C4-2B (cell line): ENCODE measurements at regions not wholly inside any gene's neighbourhood (a gene's known extent, or its start where the extent isn't known, plus 50 kb on each side); places are given as distances from the start of the nearest gene placed in this dataset.

Experiments used
- H3K27ac ChIP-seq: fragments of 450-650 bp; 2 replicates; pipeline ENCODE4 v1.5.1; 2017
- ZFX ChIP-seq: fragments of 450-650 bp; IDR thresholded peaks from 2 replicates; pipeline ENCODE4 v1.6.1; 2017
- TF ChIP-seq, protein P1 (sequence below): fragments of 450-650 bp; conservative IDR thresholded peaks from 2 replicates; pipeline ENCODE4 v1.5.1; 2017; ENCODE audit warnings: mild to moderate bottlenecking

DNA sequence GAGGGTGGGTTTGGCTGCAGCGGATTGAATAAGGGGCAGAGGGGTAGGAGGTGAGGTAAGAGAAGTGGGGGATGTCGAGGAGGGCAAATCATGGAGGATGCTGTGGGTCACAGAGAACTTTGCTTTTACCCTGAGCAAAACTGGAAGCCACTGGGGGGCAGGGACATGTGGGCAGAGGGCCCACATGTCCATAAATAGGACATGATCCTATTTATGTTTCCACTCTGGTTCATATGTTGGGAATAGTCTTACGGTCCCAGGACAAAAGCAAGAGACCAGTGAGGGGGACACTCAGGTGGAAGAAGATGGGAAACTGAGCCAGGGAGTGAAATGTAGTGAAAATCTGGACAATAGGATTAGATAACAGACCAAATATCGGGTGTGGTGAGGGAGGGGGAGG is 85.5 kb upstream of the MRPS22 start:
- TF ChIP-seq, protein P1, sequence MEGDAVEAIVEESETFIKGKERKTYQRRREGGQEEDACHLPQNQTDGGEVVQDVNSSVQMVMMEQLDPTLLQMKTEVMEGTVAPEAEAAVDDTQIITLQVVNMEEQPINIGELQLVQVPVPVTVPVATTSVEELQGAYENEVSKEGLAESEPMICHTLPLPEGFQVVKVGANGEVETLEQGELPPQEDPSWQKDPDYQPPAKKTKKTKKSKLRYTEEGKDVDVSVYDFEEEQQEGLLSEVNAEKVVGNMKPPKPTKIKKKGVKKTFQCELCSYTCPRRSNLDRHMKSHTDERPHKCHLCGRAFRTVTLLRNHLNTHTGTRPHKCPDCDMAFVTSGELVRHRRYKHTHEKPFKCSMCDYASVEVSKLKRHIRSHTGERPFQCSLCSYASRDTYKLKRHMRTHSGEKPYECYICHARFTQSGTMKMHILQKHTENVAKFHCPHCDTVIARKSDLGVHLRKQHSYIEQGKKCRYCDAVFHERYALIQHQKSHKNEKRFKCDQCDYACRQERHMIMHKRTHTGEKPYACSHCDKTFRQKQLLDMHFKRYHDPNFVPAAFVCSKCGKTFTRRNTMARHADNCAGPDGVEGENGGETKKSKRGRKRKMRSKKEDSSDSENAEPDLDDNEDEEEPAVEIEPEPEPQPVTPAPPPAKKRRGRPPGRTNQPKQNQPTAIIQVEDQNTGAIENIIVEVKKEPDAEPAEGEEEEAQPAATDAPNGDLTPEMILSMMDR, result no peak
- TF ChIP-seq ZFX, result no peak
- H3K27ac ChIP-seq, result no peak overlapping the region

DNA sequence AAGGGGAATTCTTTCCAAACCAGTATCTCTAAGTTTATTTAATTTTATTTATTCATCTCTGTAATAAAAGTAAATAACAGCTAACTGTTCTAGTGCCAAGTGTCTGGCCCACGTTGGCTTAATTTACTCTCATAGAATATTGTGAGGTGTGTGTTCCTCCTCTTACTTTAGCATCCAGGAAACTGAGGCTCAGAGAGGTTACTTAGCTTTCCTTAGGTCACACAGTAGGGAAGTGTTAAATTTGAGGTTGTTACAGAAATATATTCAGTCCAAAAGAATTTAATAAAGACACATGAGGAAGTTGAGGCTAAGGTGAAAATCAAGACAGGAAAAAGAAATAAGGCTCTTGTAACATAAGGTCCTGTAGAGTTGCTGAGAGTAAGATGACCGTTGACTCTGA is 84.4 kb upstream of the MRPS22 start:
- TF ChIP-seq, protein P1, result no peak
- no peak for TF ChIP-seq ZFX
- H3K27ac ChIP-seq, result no peak overlapping the region

DNA sequence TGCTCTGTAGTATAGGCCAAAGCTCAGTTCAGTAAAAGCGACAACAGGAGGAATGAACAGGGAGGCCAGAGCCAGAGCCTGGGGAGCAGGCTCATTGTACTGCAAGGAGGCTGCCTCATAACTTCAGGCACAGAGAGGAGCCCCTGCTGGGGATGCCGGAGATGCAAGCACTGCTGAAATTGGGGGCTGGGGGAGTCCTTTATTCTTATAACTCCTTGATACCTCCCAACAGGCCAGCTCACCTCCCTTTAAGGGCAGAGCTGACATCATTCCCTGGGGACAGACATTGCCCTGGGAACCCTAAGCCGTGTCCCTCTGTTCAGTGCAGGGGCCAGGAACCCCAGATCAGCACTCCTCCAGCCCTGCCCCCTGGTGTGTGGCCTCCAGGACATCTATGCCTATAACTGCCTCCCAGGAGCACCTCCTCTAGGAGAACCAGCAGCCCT is 83.8 kb upstream of the MRPS22 start:
- H3K27ac ChIP-seq, result no peak overlapping the region
- TF ChIP-seq, protein P1, result no peak
- no peak for TF ChIP-seq ZFX

DNA sequence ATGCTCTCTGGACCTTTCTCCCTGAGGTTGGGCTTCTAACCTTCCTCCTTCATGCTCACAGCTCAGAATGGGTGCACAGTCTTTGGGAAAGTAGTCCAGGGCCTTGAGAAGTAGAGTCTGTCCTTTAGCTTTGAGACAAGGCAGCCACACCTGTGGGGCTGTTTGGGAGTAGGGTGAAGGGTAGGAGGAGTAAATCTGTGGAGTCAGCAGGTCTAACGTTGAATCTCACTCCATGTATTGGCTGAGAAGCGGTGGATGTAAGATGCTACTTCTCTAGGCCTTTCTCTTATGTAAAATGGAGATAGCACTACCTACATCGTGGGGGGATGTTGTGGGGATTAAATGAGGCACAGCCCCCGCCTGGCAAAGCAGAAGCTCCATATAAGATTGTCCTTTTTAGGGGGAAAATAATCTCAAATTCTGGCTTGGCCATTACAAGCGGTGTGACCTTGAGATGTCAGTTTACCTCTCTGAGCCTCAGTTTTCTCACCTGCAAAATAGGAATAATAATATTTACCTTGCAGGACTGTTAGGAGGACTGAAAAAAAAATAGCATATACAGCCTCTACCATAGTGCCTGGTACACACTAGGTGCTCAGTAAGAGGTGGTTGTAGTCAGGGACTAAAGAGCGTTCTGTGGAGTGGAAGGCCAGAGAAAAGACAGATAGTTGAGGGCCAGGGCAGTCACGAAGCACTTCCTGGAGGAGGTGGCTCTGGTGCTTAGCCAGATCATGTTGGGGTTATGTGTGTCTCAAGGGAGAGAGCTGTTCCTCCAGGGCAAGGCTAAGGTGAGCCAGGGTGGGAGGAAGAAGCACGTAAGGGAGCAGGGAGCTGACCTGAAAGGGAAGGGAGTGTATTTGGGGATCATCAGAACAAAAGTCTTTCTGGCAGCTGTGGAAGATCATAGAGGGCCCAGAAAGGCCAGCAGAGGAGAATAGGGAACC is 82.8 kb upstream of the MRPS22 start:
- H3K27ac ChIP-seq, result no peak overlapping the region
- TF ChIP-seq, protein P1, result no peak
- TF ChIP-seq ZFX, result no peak

DNA sequence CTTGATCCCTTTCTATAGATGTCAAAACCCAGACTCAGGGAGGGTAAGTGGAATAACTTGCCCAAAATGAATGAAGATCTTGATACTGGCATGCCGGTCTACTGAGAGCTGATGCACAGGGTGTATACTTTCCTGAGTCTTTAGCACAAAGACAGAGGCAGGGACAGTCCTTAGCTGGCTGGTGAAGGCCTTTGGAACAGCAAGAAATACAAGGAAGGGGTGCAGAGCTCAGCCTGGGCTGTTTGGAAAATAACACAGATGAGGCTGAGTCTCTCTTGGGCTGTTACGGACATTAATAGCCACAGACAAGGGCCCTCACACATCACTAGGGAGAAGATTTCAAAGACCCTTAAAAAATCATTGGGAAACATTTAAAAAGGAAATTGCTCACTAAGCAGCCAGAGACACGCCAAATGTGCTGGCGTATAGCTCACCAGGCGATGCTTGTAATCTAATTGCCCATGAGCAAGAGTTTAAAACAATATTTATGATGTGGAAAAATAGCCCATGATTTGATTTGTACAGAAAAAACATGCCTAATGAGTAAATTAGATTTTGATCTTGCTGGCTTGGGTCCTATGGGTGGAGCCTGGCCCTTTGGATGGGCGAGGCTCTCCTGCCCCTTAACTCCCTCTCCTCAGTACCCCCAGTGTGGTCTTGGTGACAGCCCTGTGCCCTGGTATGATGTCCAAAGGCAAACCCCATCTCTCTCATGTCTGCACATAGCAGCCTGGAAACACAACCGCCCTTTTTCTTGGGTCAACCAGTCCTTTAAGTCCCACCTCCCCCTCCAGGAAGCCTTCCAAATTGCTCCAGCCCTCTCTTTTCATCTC is 81.8 kb upstream of the MRPS22 start:
- H3K27ac ChIP-seq, result no peak overlapping the region
- no peak for TF ChIP-seq ZFX
- TF ChIP-seq, protein P1, result no peak

DNA sequence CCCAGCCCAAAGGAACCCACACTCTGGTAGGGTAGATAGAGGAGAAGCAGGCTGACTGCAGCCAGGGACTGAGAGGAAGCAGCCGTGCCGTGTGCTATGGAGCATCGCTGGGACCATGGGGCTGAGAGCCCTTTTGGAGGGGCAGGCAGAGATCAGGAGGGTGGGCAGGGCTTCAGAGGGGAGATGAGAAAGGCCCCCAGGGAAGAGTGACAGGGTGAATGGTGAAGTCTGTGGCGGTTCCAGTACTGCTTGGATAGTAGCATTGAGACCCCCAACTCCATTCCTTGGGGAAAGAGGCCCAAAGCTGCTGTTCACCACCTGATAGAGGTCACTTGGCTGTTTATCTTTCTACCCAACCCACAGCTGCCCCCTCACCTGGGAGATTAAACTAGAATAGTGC is 80.0 kb upstream of the MRPS22 start:
- H3K27ac ChIP-seq, result no peak overlapping the region

More for the DNA sequence above, 80.0 kb upstream of the MRPS22 start:
- no peak for TF ChIP-seq ZFX
- TF ChIP-seq, protein P1, result no peak
